ENCODE measurements at regions not wholly inside any gene's neighbourhood (a gene's known extent, or its start where the extent isn't known, plus 50 kb on each side); places are given as distances from the start of the nearest gene placed in this dataset.

- TF ChIP-seq EZH2 (IDR thresholded peaks at IDR 0.05; ENCODE audit: insufficient read depth, poor library complexity, severe bottlenecking), result no peak
- no peak for TF ChIP-seq EZH2phosphoT487 (IDR thresholded peaks at IDR 0.05; ENCODE audit: insufficient read depth, low read depth)
These were observed 827.7 kb downstream of the TNS3 start for GRCh38 chr7:46754140-46754720.

All from GM23248 (cell line).